GM12878 (cell line): ENCODE measurements at regions not wholly inside any gene's neighbourhood (a gene's known extent, or its start where the extent isn't known, plus 50 kb on each side); places are given as distances from the start of the nearest gene placed in this dataset.

Source experiments
- ATAC-seq: fragments of 200-7000 bp; cut with Tn5 transposase; 3 replicates; pipeline ENCODE4 v1.9.1; 2020; ENCODE audit warnings: mild to moderate bottlenecking, moderate library complexity
- BruUV-seq: library from RNA; stranded (reverse); fragments of 400-500 nt; replicated peaks from 2 replicates; lab custom pipeline; 2021; lab: Mats Ljungman, UMichigan
- CTCF ChIA-PET: fragments of 300-600 bp; sonication (Branson Sonifier 250); formaldehyde crosslinking; extraction: SDS; loops from one replicate; lab custom pipeline; 2021; ENCODE audit warnings: inconsistent platforms; lab: Yijun Ruan, JAX
- POLR2A ChIA-PET: fragments of 350-600 bp; formaldehyde crosslinking; extraction: SDS; loops from one replicate; lab custom pipeline; 2021; ENCODE audit warnings: inconsistent platforms; lab: Charles Lee
- RAD21 ChIA-PET: fragments of 300-600 bp; sonication (Branson Sonifier 250); formaldehyde crosslinking; loops from one replicate; lab custom pipeline; 2023; ENCODE audit warnings: antibody characterized with exemption; ENCODE audit not compliant: unreplicated experiment; lab: Charles Lee
- SMC1A ChIA-PET: fragments of 300-600 bp; sonication (Branson Sonifier 250); formaldehyde crosslinking; loops from one replicate; lab custom pipeline; 2023; ENCODE audit not compliant: unreplicated experiment, uncharacterized antibody; lab: Charles Lee
- DNase-seq: peaks from one replicate; pipeline ENCODE4 v3.0.0-alpha.2; 2011; ENCODE audit warnings: low read depth, low spot score
- FAIRE-seq: peaks from 3 replicates; lab custom pipeline; 2011; peaks lifted over from hg19 to GRCh38; lab: Jason Lieb, UNC
- H2AFZ ChIP-seq: 2 replicates; pipeline ENCODE4 v1.6.0; 2011; ENCODE audit warnings: low read depth, low read length, control low read depth; ENCODE audit not compliant: control insufficient read depth
- H3K27ac ChIP-seq: 2 replicates; pipeline ENCODE4 v1.5.1; 2011; ENCODE audit warnings: control low read depth; ENCODE audit not compliant: control insufficient read depth, insufficient read depth
- H3K27me3 ChIP-seq, 2 experiments: replicated peaks in 1 of 2; 2 replicates each; pipeline versions ENCODE4 v1.6.0 to v1.6.1; 2011; ENCODE audit warnings: low read length in 1 of 2; ENCODE audit not compliant: control insufficient read depth in 2 of 2, insufficient read depth in 2 of 2
- H3K36me3 ChIP-seq, 2 experiments: 2 replicates each; pipeline ENCODE4 v1.5.1; 2011; ENCODE audit warnings: low read length in 1 of 2; ENCODE audit not compliant: control insufficient read depth in 2 of 2, insufficient read depth in 2 of 2
- H3K4me1 ChIP-seq: 2 replicates; pipeline ENCODE4 v1.6.1; 2011; ENCODE audit warnings: mild to moderate bottlenecking, low read length, moderate library complexity, mixed read lengths; ENCODE audit not compliant: control insufficient read depth, insufficient read depth
- H3K4me2 ChIP-seq: 2 replicates; pipeline ENCODE4 v1.6.0; 2011; ENCODE audit warnings: control low read depth; ENCODE audit not compliant: control insufficient read depth, insufficient read depth
- H3K4me3 ChIP-seq: fragments of 200-600 bp; sonication (generic); 2 replicates; pipeline ENCODE4 v1.5.1; 2016
- H3K79me2 ChIP-seq: 2 replicates; pipeline ENCODE4 v1.6.0; 2011; ENCODE audit warnings: low read length; ENCODE audit not compliant: control insufficient read depth, insufficient read depth
- H3K9ac ChIP-seq: 2 replicates; pipeline ENCODE4 v1.8.0; 2011; ENCODE audit warnings: low read length, control low read depth, mixed read lengths; ENCODE audit not compliant: control insufficient read depth, insufficient read depth
- H3K9me3 ChIP-seq: replicated peaks from 3 replicates; pipeline ENCODE4 v1.5.1; 2011; ENCODE audit warnings: mild to moderate bottlenecking, low read length; ENCODE audit not compliant: control insufficient read depth, insufficient read depth
- H4K20me1 ChIP-seq: 2 replicates; pipeline ENCODE4 v1.6.0; 2011; ENCODE audit not compliant: control insufficient read depth, insufficient read depth
- EZH2 ChIP-seq: IDR thresholded peaks from 2 replicates; pipeline ENCODE4 v1.6.1; 2012; ENCODE audit warnings: low read depth, mild to moderate bottlenecking, control low read depth, inconsistent platforms, low read length, borderline replicate concordance; ENCODE audit not compliant: control insufficient read depth
- JUNB ChIP-seq: IDR thresholded peaks from 2 replicates; pipeline ENCODE4 v1.6.1; 2016; ENCODE audit warnings: antibody characterized with exemption, mild to moderate bottlenecking
- WRNIP1 ChIP-seq: IDR thresholded peaks from 2 replicates; pipeline ENCODE4 v1.6.1; 2011; ENCODE audit warnings: low read depth, low read length, improper control_type of control experiment, borderline replicate concordance
- WGBS: methylation state at CpG from one replicate; pipeline ENCODE4 v1.1.6; 2016; ENCODE audit warnings: low lambda C conversion rate; ENCODE audit not compliant: insufficient replicate concordance, insufficient coverage; ENCODE audit errors: missing lambda C conversion rate; 5-methylcytosine and 5-hydroxymethylcytosine counted together
- in situ Hi-C: fragments of 300-500 bp; cut with MboI; formaldehyde crosslinking; loops from 9 replicates; pipeline ENCODE4 v1.14.3; 2018; ENCODE audit warnings: mixed read lengths
- intact Hi-C: fragments of 100-400 bp; cut with micrococcal nuclease; formaldehyde crosslinking; loops from one replicate; pipeline ENCODE4 v1.14.2; 2022; ENCODE audit not compliant: unreplicated experiment

DNA sequence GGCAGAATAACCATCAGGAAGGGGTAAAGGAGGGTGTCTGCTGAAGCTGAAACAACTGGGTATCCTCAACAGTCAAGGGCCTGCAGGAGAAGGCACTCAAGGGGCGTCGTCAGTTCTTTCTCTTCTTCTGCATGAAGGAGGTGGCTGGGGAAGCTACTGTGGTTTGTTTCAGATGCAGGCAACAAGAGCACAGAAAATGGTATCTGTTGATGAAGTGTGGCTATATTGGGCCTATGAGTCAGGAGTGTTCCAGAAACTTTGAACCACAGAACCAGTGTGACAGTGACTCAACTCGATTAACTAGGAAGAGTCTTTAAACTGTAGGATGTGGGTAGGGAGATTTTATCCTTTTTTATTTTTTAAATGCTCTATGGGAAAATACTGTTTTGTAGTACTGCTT lies 686.3 kb downstream of the FGF9 start:
- WGBS = 81% methylated on average over 3 of the region's 3 CpGs
- POLR2A ChIA-PET = no interaction called here
- Histone ChIP-seq H2AFZ (no peak overlapping the region), H3K4me1 (no peaks in the 10 kb centered on the region), H3K9ac (no peak overlapping the region), H3K4me2 (no peak overlapping the region), H3K27me3 (no peaks in the 10 kb centered on the region), H3K9me3 (no peaks in the 10 kb centered on the region), H3K4me3 (no peak overlapping the region), H3K27ac (no peak overlapping the region), H3K79me2 (no peaks in the 10 kb centered on the region), H3K36me3 (no peaks in the 10 kb centered on the region), H4K20me1 (no peaks in the 10 kb centered on the region)
- RAD21 ChIA-PET = no interaction called here
- in situ Hi-C loops (no loop called here), intact Hi-C loops (no loop called here)
- no peak for TF ChIP-seq JUNB
- BruUV-seq = no TSS peak
- CTCF ChIA-PET = no interaction called here
- FAIRE-seq (no peak), DNase-seq (no peak), ATAC-seq (no peak)
- SMC1A ChIA-PET = interaction anchor here (1.5 kb wide), 1 partner anchor 17 kb away, joined by 3 read pairs; no protein-coding TSS in a partner anchor

DNA sequence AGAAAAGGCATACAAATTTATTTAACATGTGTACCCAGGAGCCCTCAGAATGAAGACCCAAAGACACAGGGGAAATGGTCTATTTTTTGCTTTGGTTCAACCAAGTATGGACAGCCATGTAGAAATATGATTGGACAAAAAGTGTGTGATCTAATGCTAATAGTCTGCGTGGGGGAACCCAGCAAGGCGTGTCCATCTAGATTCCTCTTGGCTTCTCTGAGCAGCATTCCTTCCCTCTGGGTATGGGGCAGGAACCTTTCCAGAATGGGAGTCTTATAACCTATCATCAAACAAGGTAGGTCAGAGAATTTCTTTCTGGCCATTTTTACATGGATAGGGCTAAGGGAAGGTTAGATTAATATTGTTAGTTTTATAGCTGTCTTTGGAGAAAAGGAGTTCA lies 698.2 kb downstream of the FGF9 start:
- H3K9me3 ChIP-seq = no peaks in the 10 kb centered on the region
- intact Hi-C loops (no loop called here), in situ Hi-C loops (no loop called here)
- H3K4me1 ChIP-seq = no peaks in the 10 kb centered on the region
- DNase-seq (no peak), FAIRE-seq (no peak)
- BruUV-seq = no TSS peak
- no peaks in the 10 kb centered on the region for H3K79me2 ChIP-seq
- no peak overlapping the region for H3K27ac ChIP-seq
- no peaks in the 10 kb centered on the region for H4K20me1 ChIP-seq
- ChIA-PET CTCF (no interaction called here), RAD21 (no interaction called here), POLR2A (no interaction called here)
- H3K36me3 ChIP-seq = no peaks in the 10 kb centered on the region
- no peak overlapping the region for H3K4me2 ChIP-seq
- 0% methylated on average over 2 of the region's 2 CpGs for WGBS
- no peak overlapping the region for H2AFZ ChIP-seq
- no peak for TF ChIP-seq WRNIP1
- TF ChIP-seq EZH2 = no peak
- TF ChIP-seq, all 136 proteins: peak for 0
- H3K4me3 ChIP-seq = no peak overlapping the region
- no peak for ATAC-seq
- H3K27me3 ChIP-seq = no peaks in the 10 kb centered on the region
- SMC1A ChIA-PET = interaction anchor here (0.5 kb wide), 1 partner anchor 47 kb away, joined by 3 read pairs; no protein-coding TSS in a partner anchor
- no peak overlapping the region for H3K9ac ChIP-seq
